ENCODE measurements at regions not wholly inside any gene's neighbourhood (a gene's known extent, or its start where the extent isn't known, plus 50 kb on each side); places are given as distances from the start of the nearest gene placed in this dataset.
"Not testable (repeated sequence)": the region's sequence is repeated elsewhere in the genome, so short reads cannot be mapped to it uniquely, and the experiment has no call there.

DNA sequence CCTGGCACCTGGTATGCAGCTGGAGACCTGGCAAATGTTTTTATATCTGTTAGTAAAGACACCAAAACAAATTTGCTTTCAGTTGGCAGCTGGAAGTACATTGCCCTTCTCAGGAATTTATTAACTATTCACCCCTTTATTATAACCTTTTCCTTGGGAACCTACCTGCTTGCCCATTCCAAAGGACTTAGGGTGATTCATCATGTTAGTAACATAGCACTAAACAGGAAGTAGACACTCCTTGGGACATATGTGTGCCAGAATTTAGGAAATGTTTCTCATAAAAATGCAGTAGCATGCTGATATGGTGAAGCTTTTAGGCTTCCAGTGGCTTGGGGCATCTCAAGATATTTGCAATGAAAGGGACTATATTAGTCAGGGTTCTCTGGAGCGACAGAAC is 184.2 kb downstream of the DMAC1 start:
- no peak for DNase-seq

DNA sequence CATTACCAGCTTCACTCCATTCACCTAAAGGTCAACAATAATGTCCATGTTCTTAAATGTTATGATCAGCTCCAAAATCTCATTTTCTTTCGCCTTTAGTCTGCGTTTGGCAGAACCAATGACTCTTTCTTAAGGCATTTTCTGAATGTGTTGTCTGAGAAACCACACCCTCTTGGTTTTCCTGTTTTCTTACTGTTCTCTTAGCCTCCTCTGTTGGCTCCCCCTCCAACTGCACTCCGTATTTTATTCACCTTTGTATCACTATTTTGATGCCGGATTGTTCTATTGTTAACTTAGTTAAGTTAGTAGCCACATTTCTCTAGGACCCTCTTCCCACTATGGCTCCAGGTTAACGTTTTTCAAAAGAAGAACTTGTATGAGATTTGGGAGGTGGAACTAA is 185.6 kb downstream of the DMAC1 start:
- no peak for DNase-seq

DNA sequence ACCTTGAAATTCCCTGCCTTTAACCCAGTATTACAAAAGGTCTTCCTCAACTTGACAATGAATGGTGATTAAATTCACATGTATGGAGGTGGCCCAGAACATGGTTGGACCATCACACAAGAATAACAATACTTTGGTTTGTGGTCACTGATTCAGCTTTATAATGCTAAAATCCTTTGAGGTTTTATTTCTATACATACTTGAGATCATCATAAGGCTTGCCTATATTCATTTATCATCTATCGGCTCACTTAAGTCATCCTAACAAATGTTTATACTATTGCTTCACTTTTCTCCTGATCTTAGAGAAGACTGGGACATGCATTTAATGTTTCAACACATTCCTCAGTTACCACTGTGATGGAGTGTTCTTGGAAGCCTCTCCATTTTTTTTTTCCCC is 191.3 kb downstream of the DMAC1 start:
- DNase-seq, result no peak

DNA sequence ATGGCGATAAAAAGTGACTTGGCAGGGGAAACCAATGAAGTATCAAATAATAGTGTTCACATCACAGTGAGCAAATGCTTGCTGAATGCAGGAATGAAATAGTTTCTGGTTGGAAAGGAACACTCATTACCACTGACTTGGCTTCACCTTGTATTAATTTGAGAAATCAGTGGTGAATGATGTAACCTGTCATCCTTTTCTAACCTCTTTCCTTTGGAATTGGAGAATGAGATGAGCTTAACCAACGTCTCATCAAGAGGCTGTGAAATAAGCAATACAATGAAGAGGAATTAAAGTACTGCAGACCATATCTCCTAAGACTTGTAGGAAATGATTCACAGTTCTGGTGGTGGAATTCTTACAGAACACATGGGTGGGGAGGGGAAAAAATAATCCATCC is 192.2 kb downstream of the DMAC1 start:
- DNase-seq, result no peak

DNA sequence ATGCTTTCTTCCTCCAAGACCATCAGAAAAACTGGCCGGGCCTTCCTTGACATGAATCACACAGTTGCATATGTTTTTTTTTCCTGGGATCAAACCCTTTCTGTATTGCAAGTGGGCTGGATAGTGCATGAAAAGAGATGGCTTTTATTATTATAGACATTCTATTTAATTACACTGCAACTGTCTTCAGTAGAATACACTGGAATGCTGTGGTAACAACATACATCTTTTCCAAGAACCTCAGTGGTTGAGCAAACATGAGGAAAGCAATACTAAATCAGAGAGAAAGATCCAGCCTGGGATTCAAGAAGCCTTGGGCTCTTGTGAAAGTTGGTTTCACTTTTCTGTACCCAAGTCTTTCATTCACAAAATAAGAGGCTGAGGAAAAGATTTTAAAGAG is 193.0 kb downstream of the DMAC1 start:
- no peak for DNase-seq

DNA sequence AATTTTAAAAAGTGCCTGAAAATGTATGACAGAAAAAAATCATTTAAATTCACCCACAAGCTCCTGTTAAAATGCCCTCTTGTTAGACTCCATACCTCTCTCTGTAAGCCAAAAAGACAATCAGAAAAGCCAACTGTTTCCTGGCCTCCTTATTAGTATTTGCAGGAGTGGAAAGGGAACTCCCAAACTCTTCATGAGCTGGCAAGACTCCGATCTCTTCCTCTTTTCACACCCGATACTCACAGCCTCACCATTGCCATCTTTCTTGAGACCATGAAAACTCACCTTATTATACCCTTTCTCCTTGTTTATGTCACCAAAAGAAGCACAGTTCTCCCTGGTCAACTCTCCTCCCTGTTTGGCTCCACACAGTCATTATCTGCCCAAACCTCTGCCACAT is 197.8 kb downstream of the DMAC1 start:
- no peak for DNase-seq

DNA sequence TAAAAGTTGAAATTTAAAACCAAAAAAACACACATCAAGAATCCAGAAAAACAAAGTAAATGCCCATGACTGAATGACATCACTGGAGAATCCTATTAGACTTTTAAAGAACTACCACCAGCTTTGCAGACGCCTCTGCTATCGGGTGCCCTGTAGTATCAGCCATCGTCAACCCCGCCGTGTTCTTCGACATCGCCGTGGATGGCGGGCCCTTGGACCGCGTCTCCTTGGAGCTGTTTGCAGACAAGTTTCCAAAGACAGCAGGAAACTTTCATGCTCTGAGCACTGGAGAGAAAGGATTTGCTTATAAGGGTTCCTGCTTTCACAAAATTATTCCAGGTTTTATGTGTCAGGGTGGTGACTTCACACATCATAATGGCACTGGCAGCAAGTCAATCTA is 201.9 kb downstream of the DMAC1 start:
- DNase-seq, result no peak

DNA sequence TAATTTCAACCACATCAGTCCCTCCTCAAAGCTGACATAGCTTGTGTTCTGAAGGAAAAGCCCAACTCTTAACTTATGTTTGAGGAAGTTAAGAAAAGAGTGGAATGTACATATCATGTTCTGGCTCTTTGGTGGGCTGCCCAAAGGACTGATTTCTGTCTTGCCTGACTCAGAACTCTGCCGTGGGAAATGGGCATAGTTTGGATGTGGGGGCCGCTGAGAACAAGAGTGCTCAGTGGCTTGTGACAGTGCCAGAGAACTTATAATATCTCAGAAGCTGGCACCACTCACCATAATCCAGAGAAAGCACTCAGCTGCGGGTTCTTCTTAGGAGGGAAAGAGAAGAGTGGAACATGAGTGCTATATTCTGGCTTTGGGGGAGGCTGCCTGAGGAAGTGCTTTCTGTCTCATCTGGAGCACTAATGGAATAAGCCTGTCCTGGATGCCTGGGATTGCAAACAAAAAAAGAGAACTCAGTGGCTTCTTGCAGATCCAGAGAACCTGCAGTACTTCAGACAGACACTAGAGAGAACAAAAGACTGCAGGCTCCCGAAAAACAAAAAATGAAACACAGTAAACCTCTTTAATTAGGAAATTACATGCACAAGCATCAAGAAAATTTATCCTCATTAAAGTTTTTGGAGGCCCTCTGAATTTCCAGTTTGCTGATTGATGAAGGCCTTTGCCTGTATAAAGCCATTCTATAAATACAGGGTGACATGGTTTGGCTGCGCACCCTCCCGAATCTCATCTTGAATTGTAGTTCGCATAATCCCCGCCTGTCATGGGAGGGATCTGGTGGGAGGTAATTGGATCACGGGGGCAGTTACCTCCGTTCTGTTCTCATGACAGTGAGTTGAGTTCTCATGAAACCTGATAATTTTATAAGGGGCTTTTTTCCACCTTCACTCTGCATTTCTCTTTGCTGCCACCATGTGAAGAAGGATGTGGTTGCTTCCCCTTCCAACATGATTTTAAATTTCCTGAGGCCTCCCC is 207.0 kb downstream of the DMAC1 start:
- no peak for DNase-seq

DNA sequence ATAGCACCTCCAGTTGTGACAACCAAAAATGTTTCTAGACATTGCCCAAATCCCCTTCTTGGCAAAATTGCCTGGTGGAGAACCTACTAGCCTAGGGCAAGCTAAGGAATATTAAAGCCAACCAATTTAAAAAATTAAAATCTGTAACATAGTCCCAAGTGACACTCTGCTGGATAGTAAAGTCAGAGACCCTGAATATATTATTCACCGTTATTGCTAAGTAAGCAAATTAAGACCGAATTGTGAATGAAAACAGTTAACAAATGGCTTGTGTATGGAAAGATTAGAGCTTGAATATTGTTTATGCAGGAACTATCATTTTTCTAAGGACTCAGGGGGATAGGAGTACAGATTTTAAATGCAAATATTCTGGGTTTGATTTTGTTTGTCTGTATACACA is 208.1 kb downstream of the DMAC1 start:
- no peak for DNase-seq

DNA sequence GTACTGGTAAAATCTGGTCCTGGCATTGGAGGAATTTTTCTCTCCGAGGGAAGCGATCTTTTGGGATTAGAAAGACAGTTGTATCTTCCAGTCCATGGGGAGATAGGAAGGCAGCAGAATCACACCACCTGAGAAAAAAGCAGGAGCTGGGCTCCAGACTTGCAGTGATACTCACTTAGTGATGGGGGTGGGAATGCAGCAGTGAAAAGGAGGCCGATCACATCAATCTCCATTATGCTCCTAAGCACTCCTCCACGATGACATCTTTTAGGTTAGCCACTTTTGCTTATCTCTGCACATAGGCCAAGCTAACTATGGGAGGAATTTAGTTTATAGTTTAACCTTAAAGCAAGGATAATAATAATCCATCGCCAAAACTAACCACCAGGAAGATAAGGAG is 219.0 kb downstream of the DMAC1 start:
- no peak for DNase-seq

DNA sequence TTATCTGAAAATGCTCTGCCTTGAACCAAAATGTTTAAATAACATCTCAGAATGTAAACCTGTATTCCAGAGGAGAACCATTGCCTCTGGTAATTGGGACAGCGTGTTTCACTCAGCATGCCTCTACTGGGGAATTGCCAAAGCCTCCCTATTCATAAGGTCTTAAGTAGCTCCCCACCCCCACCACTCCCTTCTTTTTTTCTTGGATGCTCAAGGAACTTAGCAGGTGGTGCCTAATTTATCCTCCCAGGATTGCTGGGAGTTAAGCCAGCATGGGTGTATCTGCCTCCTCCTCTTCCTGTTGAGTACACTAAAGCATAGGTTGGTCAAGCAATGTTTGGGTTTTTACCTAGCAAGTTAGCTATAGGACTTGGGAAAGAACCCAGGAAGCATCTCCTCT is 220.2 kb downstream of the DMAC1 start:
- DNase-seq, result peak; percentile 72

DNA sequence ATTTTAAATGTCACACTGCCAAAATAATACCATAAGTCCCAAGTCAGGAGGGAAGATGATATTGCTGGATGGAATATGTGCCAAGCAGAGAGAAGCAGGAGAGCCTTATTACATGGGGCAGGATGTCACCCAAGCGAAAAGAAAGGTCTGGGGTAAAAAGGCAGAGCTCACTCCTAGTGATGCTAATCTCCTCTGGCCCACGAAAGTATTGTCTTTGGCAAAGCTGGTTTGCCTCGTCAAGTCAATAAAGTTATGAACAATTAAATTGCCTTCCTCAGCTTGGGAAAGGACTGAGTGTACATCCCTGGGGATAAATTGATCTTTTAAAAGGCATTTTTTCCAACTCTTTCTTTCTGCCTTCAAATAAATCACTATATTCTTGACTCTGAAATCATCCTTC is 220.6 kb downstream of the DMAC1 start:
- peak; percentile 61 for DNase-seq

DNA sequence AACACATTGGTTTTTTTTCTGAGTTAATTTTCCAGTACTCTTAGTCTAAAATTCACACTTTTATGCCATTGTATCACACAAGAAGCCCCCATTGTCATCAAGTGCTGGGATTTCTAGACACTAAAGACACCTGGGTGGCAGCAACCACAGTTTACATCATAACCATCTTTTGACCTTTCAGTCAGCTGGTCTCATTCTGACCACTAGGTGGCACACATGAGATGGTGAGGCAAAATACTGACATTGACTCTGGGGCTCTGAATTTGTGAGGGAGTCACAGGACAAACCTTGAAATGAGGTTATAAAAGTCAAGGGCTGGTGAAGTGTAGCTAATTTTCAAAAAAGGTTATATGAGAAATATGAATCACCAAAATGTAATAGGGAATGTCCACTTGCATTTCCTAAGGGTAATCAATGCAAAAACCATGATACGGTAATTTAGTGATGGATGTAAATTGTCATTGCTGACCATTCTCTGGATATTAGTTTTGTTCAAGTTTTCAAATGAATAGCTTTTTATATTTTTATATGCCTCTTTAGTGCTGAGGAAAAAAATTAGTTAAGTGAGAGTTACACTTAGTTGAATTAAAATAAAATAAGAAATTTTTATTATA is 229.4 kb downstream of the DMAC1 start:
- peak; percentile 49 for DNase-seq

DNA sequence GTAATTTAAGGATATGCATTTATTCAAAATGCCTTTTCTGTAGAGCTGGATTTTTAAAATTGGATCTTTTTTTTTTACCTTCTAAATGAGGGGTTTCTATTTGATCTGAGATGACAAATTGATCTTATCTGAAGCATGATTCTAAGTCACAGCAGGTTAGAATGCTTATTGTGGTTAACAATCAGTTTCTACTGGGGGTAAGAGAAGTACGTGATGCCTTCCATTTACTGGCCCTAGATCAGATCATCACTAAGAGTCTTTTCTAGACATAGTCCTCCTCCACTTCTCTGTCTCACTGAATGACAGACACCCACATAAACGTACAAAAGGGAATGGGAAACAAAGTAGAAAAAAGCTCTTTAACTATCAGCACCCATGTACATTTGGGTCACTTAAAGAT is 231.9 kb downstream of the DMAC1 start:
- no peak for DNase-seq

DNA sequence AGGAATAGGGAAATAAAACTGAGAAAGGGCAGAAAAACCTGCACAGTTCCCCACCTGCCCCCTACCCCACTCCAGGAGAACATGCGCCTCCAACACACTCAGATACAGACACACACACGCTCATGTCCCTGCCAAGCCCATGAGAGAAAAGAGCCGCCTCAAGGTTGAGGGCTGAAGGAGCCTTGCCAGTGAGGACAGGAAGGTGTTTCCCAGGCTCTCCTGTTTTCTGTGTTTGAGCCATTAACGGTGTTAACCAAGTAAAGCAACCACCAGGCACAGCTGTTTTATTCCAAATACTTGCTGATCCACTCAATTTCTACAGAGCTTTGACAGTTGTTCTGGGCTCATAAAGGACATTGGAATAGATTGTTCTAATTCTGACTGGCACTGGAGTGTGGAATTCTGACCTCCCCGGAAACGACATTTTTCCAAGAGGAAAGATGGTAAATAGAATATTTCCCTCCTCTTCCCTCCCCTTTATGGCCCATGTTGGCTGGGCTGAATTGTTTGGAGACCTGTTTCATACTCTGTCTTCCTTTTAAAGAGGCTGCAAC is 238.0 kb downstream of the DMAC1 start:
- no peak for DNase-seq

DNA sequence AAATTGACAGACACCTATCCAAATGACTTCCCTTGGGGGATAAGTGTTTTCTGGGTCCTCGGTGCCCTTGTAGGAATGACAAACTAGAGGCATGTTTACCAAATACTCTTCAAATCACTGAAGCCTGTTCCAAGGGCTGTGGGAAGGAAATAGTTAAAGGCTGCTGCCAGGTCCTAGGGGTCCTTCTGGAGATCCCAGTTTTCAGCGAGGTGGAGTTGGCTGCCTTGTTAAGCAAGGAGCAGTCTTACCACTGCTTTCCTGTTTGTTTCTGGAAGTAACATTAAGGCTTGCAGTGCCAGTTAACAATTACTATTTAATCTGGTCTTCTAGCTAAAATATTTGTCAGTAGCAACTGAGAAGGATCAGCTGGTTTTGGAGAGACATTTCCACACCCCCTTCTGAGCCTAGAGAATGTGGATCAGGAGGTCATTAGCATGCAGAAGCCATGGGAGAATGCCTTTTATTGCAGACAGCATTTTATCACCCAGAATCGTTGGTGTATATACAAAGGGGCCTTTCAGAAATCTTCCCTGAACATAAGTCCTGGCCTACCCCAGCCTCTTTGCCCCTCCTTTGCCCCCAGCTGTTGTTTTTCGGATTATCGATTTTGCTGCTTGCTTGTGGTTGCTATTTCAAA is 238.8 kb downstream of the DMAC1 start:
- DNase-seq, result no peak

DNA sequence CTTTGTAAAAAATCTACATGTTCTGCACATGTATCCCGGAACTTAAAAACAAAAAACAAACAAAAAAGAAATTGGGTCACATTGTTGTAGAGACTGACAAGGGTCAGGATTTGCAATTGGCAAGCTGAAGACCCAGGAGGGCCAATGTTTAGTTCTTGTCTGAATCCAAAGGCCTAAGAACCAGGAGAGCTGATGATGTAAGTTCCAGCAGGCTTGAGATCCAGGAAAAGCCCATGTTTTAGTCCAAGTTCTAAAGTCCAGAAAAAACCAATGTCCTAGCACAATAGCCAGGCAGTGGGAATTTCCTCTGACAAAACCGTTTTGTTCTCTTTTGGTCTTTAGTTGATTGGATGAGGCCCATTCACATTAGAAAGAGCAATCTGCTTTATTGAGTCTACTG is 244.9 kb downstream of the DMAC1 start:
- no peak for DNase-seq

DNA sequence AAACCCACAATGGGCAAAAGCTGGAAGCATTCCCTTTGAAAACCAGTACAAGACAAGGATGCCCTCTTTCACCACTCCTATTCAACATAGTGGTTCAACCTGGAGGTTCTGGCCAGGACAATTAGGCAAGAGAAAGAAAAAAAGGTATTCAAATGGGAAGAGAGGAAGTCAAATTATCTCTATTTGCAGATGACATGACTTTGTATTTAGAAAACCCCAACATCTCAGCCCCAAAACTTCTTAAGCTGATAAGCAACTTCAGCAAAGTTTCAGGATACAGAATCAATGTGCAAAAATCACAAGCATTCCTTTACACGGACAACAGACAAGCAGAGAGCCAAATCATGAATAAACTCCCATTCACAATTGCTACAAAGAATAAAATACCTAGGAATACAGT is 246.9 kb downstream of the DMAC1 start:
- DNase-seq, result not testable (repeated sequence)

DNA sequence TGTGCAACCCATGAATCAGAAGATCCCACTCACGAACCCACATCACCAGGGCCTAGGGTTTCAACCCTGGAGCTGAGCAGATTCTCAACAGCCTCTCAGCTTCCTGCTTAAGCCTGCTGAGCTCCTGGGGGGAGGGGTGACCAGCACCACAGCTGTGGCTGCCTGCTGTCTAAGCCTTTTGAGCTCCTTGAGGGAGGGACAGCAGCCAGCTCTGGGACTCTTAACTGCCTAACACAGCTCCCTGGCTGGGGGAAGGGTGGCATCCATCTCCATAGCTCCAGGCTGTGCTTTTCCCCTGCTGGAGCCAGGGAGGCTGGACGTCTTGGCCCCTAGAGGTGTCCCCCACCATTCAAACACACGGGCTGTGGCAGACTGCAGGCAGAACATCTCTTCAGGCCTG is 250.3 kb downstream of the DMAC1 start:
- peak; percentile 19 for DNase-seq

DNA sequence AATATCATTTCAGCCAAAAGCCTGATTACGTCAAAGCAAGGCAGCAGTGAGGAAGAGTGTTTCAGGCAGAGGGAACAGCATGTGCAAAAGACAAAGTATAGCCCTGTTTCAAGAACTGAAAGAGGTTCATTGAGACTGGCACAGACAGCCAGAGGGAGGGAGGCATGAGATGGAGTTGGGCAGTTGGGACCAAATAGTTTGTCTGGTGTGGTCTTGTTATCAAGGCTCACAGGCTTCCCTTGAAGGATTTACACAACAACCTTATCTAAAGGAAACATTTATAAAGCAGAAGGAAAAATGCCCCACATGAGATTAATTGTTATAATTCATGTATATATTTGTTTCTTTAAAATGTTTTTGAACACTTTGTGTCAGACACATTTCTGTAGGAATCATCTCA is 253.3 kb downstream of the DMAC1 start:
- DNase-seq, result no peak

DNA sequence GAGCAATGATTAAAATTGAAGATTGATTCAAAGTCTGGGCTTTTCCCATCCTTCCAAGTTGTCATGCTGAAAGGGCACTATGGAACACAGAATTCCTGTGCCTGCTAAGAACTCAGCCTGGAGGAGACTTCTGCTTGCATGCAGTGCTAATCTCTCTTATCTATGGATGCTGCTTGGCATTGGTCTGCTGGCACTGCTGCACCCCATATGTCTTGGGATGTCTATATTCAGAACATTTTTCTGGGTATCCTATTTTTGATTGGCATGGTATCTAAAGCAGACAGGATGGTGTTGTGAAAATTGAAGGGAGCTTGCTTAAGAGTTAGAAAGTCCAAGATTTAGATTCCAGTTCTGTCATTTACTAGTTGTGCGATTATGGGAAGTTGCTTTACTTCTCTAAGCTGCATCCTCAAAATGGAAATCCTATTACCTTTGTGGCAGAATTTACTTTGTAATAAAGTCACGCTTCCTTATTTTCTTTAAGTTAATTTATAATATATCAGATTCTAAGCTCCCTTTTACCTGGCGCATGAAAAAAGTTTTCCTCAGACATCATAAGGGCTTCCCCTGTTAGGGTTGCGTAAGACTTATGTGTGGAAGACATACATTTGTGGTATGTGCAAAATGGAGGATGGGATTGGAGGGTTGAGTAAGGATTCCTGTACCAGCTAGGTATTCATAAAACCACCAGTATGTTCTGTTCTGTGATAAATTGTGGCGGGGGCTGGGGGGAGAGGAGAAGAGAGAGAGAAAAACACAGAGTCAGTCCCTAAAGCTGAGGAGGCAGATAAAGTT is 254.0 kb downstream of the DMAC1 start:
- DNase-seq, result no peak

DNA sequence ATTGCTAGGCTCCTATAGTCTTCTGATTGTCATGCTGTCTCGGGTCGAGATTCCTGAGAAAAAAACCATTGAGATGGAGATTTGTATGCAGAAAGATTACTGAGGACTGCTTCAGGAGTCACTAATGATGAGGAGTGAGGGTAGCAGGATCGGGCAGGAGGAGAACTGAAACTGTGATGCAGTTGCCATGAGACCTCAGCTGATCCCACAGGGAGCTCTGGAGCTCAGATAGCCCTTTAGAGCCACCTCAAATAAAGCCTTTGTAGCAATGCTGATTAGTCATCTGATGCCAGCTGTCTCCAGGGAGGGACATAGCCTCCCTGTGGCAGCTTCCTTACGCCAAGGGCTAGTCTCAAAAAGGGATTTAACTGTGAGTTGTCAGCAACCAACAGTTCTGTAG is 256.9 kb downstream of the DMAC1 start:
- DNase-seq, result no peak

DNA sequence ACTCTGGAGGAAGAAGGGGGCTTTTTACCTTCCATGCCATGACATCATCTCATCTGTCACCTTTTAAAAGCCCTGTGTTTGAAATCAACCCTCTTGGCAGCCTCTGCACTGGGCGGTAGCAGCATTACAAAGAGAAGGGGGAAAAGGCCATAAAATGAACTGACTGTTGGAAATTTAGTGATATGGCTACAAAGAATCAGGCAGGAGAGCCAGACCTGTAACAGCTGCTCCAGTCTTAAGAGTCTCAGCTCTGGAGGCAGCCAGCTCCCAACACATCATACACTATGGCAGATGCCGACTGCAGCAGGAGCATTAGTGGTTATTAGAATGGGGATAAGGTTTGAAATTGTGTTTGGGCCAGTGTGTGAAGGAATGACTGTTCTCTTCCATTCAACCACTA is 257.5 kb downstream of the DMAC1 start:
- no peak for DNase-seq
